Skeletal muscle cell (primary cell): ENCODE measurements at regions not wholly inside any gene's neighbourhood (a gene's known extent, or its start where the extent isn't known, plus 50 kb on each side); places are given as distances from the start of the nearest gene placed in this dataset.

Source experiments
- DNase-seq: peaks from one replicate; pipeline ENCODE4 v3.0.0-alpha.2; 2010; ENCODE audit warnings: low read depth
- H3K4me3 ChIP-seq: 2 replicates; pipeline ENCODE4 v1.5.1; 2011; ENCODE audit warnings: low read depth, mild to moderate bottlenecking, control low read depth, low read length, moderate library complexity

DNA sequence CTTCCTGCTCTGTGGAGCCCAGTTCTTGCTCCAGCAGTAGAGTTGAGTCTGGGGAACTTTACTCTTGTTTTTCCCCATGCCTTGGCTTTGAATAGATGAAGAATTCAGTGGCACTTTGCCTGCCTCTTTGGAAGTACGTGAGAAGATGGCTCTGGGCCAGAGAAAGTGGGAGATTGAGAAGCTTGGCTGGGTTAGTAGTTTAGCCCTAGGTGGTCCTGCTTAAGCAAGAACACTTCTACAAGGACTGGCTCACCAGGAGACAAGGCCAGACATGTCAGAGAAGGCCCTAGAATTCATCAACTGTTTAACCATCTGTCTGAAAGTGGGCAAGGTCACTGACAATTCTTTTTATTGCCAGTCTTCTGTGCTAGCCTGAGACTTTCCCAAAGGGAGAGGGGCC, 410.3 kb downstream of the TYW1 start:
- no peak overlapping the region for H3K4me3 ChIP-seq
- no peak for DNase-seq

DNA sequence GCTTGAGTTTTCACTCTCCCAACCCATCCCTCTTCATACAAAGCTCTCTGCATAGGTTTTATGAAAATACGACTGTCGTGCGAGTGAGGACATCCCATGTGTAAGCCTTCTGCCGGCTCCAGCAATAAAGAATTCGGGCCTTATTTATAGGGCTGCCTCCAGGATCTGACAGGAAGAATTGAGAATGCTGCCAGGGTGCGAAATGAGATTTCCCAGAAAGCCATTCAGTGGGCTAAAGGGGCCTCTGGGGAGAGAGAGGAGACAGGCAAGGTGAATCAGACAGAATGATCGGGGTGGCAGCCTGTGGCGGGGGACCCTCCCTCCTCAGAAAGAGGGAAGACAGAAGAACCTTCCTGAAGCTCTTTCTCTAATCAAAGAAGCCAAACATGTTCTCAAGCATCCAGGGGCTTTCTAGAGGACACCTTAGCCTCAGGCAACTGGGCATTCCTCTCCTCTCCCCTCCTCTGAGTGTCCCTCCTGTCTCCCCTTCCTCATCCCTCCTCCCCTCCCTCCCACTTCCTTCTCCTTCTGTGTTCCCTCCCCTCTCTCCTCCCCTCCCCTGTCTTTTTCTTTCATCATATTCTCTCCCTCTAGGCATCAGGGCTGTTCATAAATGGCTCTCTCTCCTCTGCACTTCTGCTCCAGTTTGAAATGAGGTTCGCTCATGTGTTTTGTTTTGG, 410.9 kb downstream of the TYW1 start:
- H3K4me3 ChIP-seq, result no peak overlapping the region
- no peak for DNase-seq

DNA sequence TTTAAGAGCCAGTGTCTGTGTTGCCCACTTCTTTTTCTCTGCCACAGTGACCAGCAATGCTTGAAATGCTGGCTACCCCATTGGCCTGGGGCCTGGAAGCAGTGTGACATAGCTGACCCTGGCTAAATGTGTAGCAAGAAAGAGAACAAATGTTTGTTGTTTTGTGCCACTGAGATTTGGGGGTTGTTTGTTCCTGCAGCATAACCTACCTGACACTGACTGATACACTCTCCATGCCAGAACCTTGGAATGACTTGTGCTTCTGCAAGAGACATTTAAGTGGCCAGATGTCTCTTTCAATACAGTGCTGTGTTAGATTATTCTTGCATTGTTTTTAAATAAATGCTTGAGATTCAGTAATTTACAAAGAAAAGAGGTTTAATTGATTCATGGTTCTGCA, 411.5 kb downstream of the TYW1 start:
- no peak overlapping the region for H3K4me3 ChIP-seq
- DNase-seq, result no peak

DNA sequence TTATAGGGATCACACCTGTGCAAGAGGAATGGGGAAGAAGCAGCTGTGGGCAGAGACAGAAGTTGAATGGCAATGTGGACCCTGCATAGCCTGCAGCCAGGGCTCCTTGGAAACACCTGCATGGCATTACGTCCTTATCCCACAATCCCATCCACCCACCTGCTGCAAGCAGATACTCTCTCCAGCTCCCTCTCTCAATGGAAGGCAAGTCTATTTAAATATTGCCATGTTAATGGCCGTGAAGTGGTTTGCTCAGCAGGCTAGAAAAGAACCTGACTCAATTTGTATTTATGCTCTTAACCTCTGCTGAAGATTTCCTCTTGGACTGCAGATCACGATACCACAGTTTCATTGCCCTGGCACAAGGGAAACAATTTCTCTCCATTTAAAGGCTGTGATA, 417.0 kb downstream of the TYW1 start:
- DNase-seq, result no peak
- H3K4me3 ChIP-seq, result no peak overlapping the region

DNA sequence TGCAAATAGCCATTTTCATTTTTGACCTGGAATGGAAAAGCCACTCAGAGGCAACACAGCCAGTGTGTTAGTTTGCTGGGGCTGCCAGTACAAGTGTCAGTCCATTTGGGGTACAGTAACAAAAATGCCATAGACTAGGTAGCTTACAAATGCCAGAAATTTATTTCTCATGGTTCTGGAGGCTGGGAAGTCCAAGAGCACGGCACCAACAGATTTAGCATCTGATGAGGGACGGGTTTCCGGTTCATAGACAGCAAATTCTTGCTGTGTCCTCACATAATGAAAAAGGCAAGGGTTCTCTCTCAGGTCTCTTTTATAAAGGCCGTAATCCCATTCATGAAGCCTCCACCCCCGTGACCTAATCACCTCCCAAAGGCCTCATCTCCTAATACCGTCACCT, 418.2 kb downstream of the TYW1 start:
- no peak for DNase-seq
- no peak overlapping the region for H3K4me3 ChIP-seq

DNA sequence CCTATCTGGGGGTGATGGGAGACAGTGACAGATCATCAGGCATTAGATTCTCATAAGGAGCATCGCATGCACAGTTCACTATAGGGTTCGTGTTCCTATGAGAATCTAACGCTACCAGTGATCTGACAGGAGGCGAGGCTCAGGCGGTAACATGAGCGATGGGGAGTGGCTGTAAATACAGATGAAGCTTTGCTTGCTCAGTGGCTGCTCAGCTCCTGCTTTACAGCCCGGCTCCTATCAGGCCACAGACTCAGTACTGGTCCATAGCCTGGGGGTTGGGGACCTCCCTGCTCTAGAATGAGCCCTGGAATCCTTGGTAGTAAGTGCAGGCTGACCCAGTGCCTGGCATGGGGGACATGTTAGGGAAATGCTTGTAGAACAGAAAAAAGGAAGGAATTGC, 426.0 kb downstream of the TYW1 start:
- H3K4me3 ChIP-seq, result no peak overlapping the region
- no peak for DNase-seq

DNA sequence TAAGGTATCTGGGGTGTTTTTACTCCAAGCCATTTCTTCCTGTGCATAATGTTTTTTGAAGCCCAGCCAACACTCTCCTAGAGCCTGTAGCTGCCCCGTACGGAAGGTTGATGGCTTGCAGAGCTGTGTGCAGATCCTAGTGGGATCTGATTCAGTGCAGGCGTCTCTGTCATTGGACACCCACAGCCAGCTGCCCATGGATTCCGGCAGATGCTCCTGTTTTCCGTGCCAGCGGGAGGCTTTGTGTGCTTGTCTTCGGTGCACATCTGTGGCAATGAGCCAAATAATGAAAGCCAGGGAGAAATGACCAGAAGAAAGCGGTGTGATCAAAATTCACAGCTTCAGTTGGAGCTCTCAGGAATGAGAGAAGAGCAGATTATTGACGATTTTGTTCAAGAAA, 426.4 kb downstream of the TYW1 start:
- DNase-seq, result no peak
- no peak overlapping the region for H3K4me3 ChIP-seq

DNA sequence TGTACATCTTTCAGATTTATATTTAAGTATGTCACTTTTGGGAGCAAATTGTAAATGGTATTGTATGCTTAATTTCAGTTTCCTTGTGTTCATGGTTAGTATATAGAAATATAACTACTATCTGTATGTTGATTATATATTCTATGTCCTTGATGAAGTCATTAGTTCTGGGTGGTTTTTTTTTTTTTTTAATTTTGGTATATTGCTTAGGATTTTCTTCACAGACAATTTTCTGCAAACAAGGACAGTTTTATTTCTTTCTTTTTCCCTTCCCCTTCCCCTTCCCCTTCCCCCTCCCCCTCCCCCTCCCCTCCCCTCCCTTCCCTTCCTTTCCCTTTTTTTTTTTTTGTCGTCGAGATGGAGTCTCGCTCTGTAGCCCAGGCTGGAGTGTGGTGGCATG, 430.0 kb downstream of the TYW1 start:
- no peak for DNase-seq
- no peak overlapping the region for H3K4me3 ChIP-seq

DNA sequence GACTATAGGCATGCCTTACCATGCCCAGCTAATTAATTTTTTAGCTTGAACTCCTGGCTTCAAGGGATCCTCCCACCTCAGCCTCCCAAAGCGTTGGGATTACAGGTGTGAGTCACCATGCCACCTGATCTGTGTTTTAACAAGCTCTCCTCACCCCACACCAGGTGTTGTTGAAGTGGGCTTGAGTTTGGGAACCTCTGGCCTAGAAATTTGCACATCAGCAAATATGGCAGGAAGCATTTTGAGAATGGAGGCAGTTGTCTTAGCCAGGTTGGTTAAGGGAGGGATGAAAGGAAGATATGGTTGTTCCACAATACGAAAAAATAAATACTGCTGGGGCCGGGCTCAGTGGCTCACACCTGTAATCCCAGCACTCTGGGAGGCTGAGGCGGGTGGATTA, 433.1 kb downstream of the TYW1 start:
- no peak overlapping the region for H3K4me3 ChIP-seq

DNA sequence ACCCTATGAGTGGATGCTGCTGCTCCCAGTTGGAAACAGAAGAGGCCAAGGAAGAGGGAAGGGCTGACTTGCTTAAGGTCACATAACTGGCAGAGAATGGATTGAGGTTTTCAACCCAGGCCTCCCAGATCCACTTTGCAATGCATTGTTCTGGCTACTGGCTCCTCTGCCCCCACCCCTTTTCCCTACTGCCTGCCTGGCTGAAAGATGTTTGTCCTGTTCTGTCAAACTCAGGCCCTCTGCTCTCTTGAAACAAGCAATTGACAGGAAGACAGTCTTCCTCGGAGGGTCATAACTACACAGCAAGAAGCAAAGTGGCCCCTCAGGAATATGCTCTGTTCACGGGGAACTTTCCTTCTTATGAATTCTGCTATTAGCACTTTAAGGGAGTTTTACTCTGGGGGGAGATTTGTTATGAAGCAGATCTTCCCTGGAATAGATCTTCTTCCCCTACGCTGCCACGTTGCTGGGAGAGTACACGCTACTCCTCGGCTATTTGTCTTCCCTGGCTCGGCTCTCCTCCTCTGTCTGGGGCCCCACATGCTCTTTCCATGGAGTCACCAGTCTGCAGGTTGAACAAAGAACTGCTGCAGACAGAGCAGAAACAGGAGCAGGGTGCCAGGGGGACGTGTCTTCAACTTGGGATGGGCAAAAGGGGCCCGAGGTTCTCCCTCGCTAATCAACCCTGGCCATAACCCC, 436.1 kb downstream of the TYW1 start:
- no peak overlapping the region for H3K4me3 ChIP-seq
- no peak for DNase-seq

More for the DNA sequence above, 433.1 kb downstream of the TYW1 start:
- no peak for DNase-seq

DNA sequence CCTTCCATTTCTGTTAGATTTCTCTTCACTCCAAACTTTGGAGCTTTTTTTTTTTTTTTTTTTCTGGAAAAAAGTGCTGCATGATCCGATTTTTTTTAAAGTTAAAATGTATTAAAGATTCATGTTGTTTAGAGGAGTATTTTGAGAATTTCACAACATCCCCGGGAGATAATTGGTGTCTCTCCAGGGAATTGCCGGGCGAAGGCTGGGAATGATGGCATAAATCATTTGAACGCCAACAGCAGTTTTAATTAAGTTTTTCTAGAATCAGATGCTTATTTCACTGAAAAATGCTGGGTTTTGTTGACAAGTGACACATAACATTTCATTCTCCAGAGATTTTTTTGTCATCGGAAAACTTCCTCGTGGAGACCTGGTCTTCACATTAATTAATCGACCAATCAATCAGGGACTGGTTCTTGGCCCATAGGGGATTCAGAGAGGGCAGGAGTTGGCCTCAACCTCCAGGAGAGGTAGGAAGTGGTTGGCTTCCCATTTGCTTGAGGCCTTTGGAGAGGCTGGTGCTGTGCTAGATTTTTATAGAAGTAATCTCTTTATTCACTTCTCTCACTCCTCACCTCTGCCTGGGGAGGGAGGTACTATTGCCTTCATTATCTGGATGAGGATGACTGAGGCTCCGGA, 439.4 kb downstream of the TYW1 start:
- no peak for DNase-seq
- H3K4me3 ChIP-seq, result no peak overlapping the region

DNA sequence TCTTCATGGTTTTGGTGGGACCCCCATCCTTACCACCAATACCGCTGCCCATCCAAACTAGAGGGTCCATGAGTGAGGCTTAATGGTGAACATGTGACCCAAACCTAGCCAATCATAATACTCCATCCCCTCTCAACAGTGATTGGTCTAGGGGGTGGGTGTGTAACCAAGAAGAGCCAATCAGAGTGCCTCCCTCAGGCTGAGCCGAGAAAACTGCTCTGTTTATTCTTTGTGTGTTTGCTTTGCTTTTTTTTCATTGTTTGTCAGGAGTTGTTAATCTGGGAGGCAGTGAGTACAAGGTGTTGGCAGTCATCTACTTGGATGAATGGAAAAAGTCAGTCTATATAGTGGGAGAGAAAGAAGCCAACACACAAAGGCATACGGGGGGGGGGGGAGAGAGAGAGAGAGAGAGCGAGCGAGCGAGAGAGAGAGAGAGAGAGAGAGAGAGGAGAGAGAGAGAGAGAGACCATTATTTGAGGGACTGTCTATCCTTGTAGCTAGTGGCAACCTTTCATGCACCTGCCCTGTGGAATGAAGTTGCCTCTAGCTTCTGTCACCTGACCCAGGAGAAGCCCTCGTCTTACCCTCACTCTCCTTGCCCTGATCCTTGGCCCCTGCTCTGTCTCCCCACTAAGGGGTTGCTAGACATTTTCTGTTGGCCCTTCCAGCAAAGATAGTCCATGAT, 441.7 kb downstream of the TYW1 start:
- no peak for DNase-seq
- no peak overlapping the region for H3K4me3 ChIP-seq

DNA sequence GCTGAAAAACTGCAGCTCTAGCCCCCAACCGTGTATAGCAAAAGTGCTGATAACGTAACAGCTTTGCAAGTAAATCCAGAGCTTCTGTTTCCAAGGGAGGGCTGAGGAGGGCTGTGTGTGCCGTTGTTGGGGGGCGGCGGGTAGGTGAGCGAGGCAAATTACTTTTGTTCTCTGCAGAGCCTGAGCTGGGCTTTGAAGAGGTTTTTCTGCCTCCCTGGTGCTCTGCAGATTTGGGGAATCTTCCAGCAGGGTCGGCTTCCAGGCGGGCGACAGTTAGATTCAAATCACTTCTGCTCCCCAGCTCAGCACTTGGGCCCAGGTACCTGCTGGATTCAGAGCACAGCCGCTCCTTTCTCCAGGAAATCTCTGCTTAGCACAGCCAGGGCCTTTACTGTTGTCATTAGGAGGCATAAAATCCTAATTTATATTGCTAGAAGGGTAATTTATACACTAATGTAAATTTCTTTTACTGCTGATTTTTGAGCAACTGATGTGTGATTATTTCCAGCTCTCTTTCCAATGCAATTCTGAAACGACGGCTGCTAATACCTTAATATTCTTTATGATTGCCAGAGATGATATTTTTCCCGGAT, 442.4 kb downstream of the TYW1 start:
- H3K4me3 ChIP-seq, result no peak overlapping the region
- DNase-seq, result no peak

DNA sequence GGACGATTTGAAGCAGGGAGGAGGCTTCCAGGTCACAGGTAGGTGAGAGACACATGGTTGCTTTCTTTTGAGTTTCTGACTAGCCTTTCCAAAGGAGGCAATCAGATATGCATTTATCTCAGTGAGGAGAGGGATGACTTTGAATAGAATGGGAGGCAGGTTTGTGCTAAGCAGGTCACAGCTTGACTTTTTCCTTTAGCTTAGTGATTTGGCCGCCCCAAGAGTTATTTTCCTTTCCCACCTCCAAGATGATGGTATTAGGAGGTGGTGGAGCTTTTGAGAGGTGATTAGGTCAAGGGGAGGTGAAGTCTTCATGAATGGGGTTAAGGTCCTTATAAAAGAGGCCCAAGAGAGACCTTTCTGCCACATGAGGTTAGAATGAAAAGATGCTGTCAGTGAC, 443.7 kb downstream of the TYW1 start:
- H3K4me3 ChIP-seq, result no peak overlapping the region
- DNase-seq, result no peak

DNA sequence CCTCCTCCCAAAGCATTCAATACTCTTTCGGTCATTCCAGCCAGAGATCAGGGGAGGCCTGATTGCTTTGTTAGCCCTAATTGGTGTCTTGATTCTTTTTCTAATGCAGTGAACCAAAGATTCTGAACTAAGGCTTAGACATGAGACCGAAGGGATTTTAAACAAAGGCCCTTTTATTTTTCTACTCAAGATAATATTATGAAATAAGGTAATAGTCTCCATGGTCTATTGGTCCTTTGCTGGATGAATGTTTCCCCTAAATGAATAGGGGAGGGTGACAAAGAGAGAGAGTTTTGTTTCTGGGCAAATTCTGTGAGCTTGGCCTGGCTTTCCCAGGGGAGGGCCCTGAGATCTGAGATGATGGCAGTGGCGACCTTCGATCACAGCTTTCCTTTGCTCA, 449.1 kb downstream of the TYW1 start:
- DNase-seq, result no peak

DNA sequence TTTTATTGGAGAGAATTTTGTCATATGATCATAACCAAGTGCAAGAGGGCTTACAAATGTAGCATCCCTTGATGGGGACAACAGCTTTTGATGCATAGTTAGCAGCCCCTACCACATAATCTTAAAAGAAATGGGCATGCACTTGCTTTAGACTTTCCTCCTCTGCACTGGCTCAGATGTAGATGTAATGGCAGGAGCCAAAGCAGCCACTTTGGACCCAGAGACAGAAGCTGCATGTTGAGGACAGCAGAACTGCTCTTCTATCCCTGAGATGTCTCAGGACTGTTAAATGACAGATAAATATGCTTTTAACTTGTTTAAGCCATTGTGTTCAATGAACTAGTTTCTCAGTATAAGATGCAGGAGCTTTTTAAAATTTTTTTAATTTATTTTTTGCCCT, 450.7 kb downstream of the TYW1 start:
- H3K4me3 ChIP-seq, result no peak overlapping the region
- DNase-seq, result no peak

More for the DNA sequence above, 449.1 kb downstream of the TYW1 start:
- no peak overlapping the region for H3K4me3 ChIP-seq

DNA sequence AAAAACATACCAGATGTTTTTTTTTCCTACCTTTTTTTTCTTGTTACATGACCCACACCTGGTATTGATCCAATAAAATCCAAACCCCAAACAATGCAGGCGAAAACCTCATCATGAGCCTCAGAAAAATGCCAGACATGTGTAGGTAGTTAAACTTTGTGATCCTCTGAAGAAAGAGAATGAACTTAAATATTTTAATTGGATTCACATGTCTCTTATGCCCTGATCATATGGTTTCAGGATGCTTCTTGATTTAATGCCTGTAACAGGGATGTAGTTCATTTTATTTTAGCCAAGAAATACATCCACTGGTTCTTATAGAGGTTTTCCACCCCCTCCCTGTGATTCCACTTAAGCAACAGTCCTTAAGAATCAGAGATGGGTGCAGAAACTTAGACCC, 451.6 kb downstream of the TYW1 start:
- no peak for DNase-seq
- H3K4me3 ChIP-seq, result no peak overlapping the region

DNA sequence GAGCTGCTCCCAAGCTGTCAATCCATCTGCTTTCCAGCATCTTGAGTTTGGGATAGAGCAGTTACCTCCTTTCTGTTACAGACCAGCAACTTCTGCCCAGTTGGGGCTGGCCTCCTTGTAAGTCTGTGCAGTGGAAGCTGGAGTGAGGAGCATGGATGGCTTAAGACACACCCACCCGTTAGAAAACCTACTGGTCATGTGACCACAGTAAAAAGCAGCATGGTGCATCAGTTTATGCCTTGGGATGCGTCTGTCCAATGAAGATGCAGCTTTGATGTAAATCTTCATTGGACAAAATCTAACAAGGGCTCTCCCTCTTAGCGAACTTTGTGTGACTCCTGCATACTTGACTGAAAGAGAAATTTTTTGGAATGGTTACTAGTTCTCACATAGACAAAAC, 453.5 kb downstream of the TYW1 start:
- H3K4me3 ChIP-seq, result no peak overlapping the region
- DNase-seq, result no peak

DNA sequence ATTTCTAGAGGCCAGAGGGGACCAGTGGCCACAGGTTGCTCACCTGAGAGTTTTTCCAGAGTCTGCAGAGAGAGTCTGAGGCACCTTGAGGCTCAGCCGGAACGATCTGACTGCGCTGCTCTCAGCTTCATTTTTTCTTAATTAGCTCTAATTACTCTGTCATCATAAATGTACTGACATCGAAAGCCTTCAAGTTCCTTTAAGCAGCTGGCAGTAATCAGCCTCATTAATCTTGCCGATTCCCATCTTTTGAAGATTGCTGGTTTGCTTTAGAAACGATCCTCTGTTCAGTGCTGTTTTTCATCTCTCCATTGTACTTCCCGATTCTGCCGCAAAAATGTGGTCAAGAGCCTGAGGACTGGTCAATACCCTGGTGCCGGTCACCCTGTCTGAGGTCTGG, 454.7 kb downstream of the TYW1 start:
- DNase-seq, result no peak
- no peak overlapping the region for H3K4me3 ChIP-seq

DNA sequence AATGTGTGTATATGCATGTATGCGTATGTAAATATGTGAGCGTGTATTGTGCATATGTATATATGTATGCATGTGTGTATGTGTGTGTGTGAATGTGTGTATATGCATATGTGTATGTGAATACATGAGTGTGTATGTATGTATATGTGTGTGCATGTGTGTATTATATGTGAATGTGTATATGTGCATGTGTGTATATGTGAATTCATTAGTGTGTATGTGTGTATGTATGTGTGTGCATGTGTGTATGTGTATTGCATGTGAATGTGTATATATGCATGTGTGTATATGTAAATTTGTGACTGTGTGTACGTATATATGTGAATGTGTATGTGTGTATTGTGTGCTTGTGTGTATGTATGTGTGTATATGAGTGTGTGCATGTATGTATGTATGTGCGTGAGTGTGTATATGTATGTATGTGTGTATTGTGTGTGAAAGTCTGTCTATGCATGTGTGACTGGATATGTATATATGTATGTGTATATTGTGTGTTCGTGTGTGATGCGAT, 455.9 kb downstream of the TYW1 start:
- no peak for DNase-seq

More for the DNA sequence above, 455.9 kb downstream of the TYW1 start:
- H3K4me3 ChIP-seq, result no peak overlapping the region
